ENCODE measurements at regions not wholly inside any gene's neighbourhood (a gene's known extent, or its start where the extent isn't known, plus 50 kb on each side); places are given as distances from the start of the nearest gene placed in this dataset.

DNA sequence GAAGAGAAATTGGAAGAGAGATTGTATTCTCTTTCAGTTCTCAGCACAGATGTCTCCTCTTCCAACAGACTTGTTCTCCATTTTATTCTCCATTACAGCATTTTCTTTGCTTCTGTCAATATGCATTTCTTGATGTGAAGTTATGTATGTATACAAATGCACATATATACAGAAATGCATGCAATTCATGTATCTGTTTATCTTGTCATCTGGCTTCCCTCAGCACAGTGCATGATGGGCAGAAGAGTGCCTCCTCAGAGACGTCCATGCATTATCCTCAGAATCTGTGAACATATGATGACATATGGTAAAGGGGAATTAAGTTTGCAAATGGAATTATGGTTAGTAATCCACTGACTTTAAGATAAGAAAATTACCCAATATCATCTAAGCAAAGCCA lies 106.7 kb upstream of the VWC2 start:
- H3K4me1 ChIP-seq (ENCODE audit: control insufficient read depth, insufficient read depth, low read length), result no peaks in the 10 kb centered on the region
- no peaks in the 10 kb centered on the region for H3K27me3 ChIP-seq (ENCODE audit: control insufficient read depth, insufficient read depth, low read length)
- H3K9me3 ChIP-seq (replicated peaks; ENCODE audit: control insufficient read depth, low read depth, low read length), result peaks cover 11% of the 10 kb centered on the region
- DNase-seq, result no peak
- WGBS (ENCODE audit: insufficient coverage), result no CpG with 5 or more reads among the region's 1 CpG
- no peaks in the 10 kb centered on the region for H3K36me3 ChIP-seq (ENCODE audit: control insufficient read depth, insufficient read depth, low read length)
- H3K4me3 ChIP-seq (ENCODE audit: low read length), result no peak overlapping the region
- no peak overlapping the region for H3K27ac ChIP-seq (ENCODE audit: low read length)

GRCh38 chr7:49669285-49669684 lies 104.2 kb upstream of the VWC2 start:
- Histone ChIP-seq H3K36me3 (ENCODE audit: control insufficient read depth, insufficient read depth, low read length) (no peaks in the 10 kb centered on the region), H3K4me1 (ENCODE audit: control insufficient read depth, insufficient read depth, low read length) (no peaks in the 10 kb centered on the region), H3K9me3 (replicated peaks; ENCODE audit: control insufficient read depth, low read depth, low read length) (peaks cover 11% of the 10 kb centered on the region), H3K27ac (ENCODE audit: low read length) (no peak overlapping the region), H3K4me3 (ENCODE audit: low read length) (no peak overlapping the region), H3K27me3 (ENCODE audit: control insufficient read depth, insufficient read depth, low read length) (no peaks in the 10 kb centered on the region)
- DNase-seq, result no peak
- 71% methylated on average over 1 of the region's 1 CpG for WGBS (ENCODE audit: insufficient coverage)

- peaks cover 11% of the 10 kb centered on the region for H3K9me3 ChIP-seq (replicated peaks; ENCODE audit: control insufficient read depth, low read depth, low read length)
- H3K27me3 ChIP-seq (ENCODE audit: control insufficient read depth, insufficient read depth, low read length), result no peaks in the 10 kb centered on the region
- no peaks in the 10 kb centered on the region for H3K36me3 ChIP-seq (ENCODE audit: control insufficient read depth, insufficient read depth, low read length)
- no peak for DNase-seq
- no peaks in the 10 kb centered on the region for H3K4me1 ChIP-seq (ENCODE audit: control insufficient read depth, insufficient read depth, low read length)
- H3K4me3 ChIP-seq (ENCODE audit: low read length), result no peak overlapping the region
- H3K27ac ChIP-seq (ENCODE audit: low read length), result no peak overlapping the region
- WGBS (ENCODE audit: insufficient coverage), result 87% methylated on average over 13 of the region's 16 CpGs
These were observed 103.7 kb upstream of the VWC2 start for GRCh38 chr7:49669692-49670260.

GRCh38 chr7:49670991-49671390 lies 102.4 kb upstream of the VWC2 start:
- Histone ChIP-seq H3K4me3 (ENCODE audit: low read length) (no peak overlapping the region), H3K27ac (ENCODE audit: low read length) (no peak overlapping the region), H3K36me3 (ENCODE audit: control insufficient read depth, insufficient read depth, low read length) (no peaks in the 10 kb centered on the region), H3K4me1 (ENCODE audit: control insufficient read depth, insufficient read depth, low read length) (no peaks in the 10 kb centered on the region), H3K27me3 (ENCODE audit: control insufficient read depth, insufficient read depth, low read length) (no peaks in the 10 kb centered on the region), H3K9me3 (replicated peaks; ENCODE audit: control insufficient read depth, low read depth, low read length) (peaks cover 11% of the 10 kb centered on the region)
- DNase-seq, result no peak
- WGBS (ENCODE audit: insufficient coverage), result 80% methylated on average over 1 of the region's 4 CpGs

GRCh38 chr7:49692516-49692915 lies 80.9 kb upstream of the VWC2 start:
- Histone ChIP-seq H3K27ac (ENCODE audit: low read length) (no peak overlapping the region), H3K4me3 (ENCODE audit: low read length) (no peak overlapping the region), H3K9me3 (replicated peaks; ENCODE audit: control insufficient read depth, low read depth, low read length) (no peaks in the 10 kb centered on the region), H3K36me3 (ENCODE audit: control insufficient read depth, insufficient read depth, low read length) (no peaks in the 10 kb centered on the region), H3K27me3 (ENCODE audit: control insufficient read depth, insufficient read depth, low read length) (no peaks in the 10 kb centered on the region), H3K4me1 (ENCODE audit: control insufficient read depth, insufficient read depth, low read length) (no peaks in the 10 kb centered on the region)
- DNase-seq, result no peak
- no CpG with 5 or more reads among the region's 2 CpGs for WGBS (ENCODE audit: insufficient coverage)

DNA sequence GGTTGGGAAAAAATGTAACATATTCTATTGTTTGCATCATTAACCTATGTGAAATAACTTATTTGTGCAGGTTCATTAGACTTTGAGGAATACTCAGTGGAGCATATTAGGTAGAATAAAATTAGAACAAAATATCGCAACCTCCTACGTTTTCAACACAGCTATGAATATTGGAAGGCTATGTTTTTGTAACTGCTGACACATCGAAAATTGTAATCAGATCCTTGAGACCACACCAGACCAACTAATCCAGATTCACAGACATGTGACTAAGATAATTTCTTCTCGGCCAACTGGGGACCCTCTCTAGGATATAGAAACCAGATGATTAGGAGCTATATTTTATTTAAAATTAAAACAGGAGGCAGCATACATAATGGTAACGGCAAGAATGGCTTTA lies 77.5 kb upstream of the VWC2 start:
- Histone ChIP-seq H3K27me3 (ENCODE audit: control insufficient read depth, insufficient read depth, low read length) (no peaks in the 10 kb centered on the region), H3K4me3 (ENCODE audit: low read length) (no peak overlapping the region), H3K27ac (ENCODE audit: low read length) (no peak overlapping the region), H3K9me3 (replicated peaks; ENCODE audit: control insufficient read depth, low read depth, low read length) (no peaks in the 10 kb centered on the region), H3K36me3 (ENCODE audit: control insufficient read depth, insufficient read depth, low read length) (no peaks in the 10 kb centered on the region), H3K4me1 (ENCODE audit: control insufficient read depth, insufficient read depth, low read length) (no peaks in the 10 kb centered on the region)
- DNase-seq, result no peak
- no CpG with 5 or more reads among the region's 5 CpGs for WGBS (ENCODE audit: insufficient coverage)

- no peak for DNase-seq
- Histone ChIP-seq H3K36me3 (ENCODE audit: control insufficient read depth, insufficient read depth, low read length) (no peaks in the 10 kb centered on the region), H3K27me3 (ENCODE audit: control insufficient read depth, insufficient read depth, low read length) (no peaks in the 10 kb centered on the region), H3K4me1 (ENCODE audit: control insufficient read depth, insufficient read depth, low read length) (no peaks in the 10 kb centered on the region), H3K9me3 (replicated peaks; ENCODE audit: control insufficient read depth, low read depth, low read length) (no peaks in the 10 kb centered on the region), H3K27ac (ENCODE audit: low read length) (no peak overlapping the region), H3K4me3 (ENCODE audit: low read length) (no peak overlapping the region)
- 89% methylated on average over 8 of the region's 13 CpGs for WGBS (ENCODE audit: insufficient coverage)
These were observed 72.6 kb upstream of the VWC2 start for GRCh38 chr7:49700841-49701240.

DNA sequence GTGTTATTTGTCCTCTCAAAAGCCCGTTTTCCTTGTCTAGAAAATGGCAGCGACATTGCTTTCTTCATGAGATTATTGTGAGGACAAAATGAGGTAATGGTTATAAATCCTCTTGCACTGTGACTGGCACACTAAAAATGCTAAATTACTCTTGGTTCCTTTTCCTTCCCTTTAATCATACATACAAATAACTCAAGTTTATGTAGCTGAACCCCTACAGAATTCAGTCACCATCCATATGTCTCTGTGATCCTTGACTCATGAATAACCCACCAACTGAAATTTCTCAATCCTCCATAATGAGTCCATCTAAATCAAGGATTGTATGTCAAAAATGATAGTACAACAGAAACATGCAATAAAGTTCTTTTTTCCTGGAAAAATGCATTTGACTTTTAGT lies 71.3 kb upstream of the VWC2 start:
- Histone ChIP-seq H3K4me3 (ENCODE audit: low read length) (no peak overlapping the region), H3K36me3 (ENCODE audit: control insufficient read depth, insufficient read depth, low read length) (no peaks in the 10 kb centered on the region), H3K4me1 (ENCODE audit: control insufficient read depth, insufficient read depth, low read length) (no peaks in the 10 kb centered on the region), H3K27me3 (ENCODE audit: control insufficient read depth, insufficient read depth, low read length) (no peaks in the 10 kb centered on the region), H3K27ac (ENCODE audit: low read length) (no peak overlapping the region), H3K9me3 (replicated peaks; ENCODE audit: control insufficient read depth, low read depth, low read length) (no peaks in the 10 kb centered on the region)
- DNase-seq, result no peak
- WGBS (ENCODE audit: insufficient coverage), result no CpG with 5 or more reads among the region's 2 CpGs

DNA sequence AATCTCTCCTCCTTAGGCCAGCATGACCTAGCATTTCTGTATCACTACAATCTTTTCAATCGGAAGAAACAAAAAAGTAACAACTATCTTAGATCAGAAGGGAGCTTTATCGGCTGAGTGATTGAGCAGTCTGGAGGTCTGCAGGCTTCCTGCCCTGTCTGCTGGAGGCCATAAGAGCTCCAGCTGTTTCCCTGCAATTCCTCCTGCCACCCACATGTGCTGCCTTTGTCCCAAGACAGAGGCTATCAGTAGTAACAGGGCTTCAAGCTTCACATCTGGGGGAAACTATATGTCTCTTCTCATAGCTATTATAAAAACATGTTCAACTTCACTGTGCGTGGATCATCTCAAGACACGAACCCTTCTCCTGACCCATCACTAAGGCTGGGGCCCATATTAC lies 70.1 kb upstream of the VWC2 start:
- no peaks in the 10 kb centered on the region for H3K36me3 ChIP-seq (ENCODE audit: control insufficient read depth, insufficient read depth, low read length)
- DNase-seq, result no peak
- H3K27me3 ChIP-seq (ENCODE audit: control insufficient read depth, insufficient read depth, low read length), result no peaks in the 10 kb centered on the region
- H3K9me3 ChIP-seq (replicated peaks; ENCODE audit: control insufficient read depth, low read depth, low read length), result no peaks in the 10 kb centered on the region
- no peaks in the 10 kb centered on the region for H3K4me1 ChIP-seq (ENCODE audit: control insufficient read depth, insufficient read depth, low read length)
- no peak overlapping the region for H3K4me3 ChIP-seq (ENCODE audit: low read length)
- no peak overlapping the region for H3K27ac ChIP-seq (ENCODE audit: low read length)
- 75% methylated on average over 2 of the region's 4 CpGs for WGBS (ENCODE audit: insufficient coverage)

- no peak for DNase-seq
- Histone ChIP-seq H3K9me3 (replicated peaks; ENCODE audit: control insufficient read depth, low read depth, low read length) (no peaks in the 10 kb centered on the region), H3K27ac (ENCODE audit: low read length) (no peak overlapping the region), H3K27me3 (ENCODE audit: control insufficient read depth, insufficient read depth, low read length) (no peaks in the 10 kb centered on the region), H3K4me3 (ENCODE audit: low read length) (no peak overlapping the region), H3K36me3 (ENCODE audit: control insufficient read depth, insufficient read depth, low read length) (no peaks in the 10 kb centered on the region), H3K4me1 (ENCODE audit: control insufficient read depth, insufficient read depth, low read length) (no peaks in the 10 kb centered on the region)
- WGBS (ENCODE audit: insufficient coverage), result no CpG with 5 or more reads among the region's 3 CpGs
These were observed 69.6 kb upstream of the VWC2 start for GRCh38 chr7:49703881-49704280.

- 50% methylated on average over 1 of the region's 5 CpGs for WGBS (ENCODE audit: insufficient coverage)
- Histone ChIP-seq H3K27ac (ENCODE audit: low read length) (no peak overlapping the region), H3K4me3 (ENCODE audit: low read length) (no peak overlapping the region), H3K27me3 (ENCODE audit: control insufficient read depth, insufficient read depth, low read length) (no peaks in the 10 kb centered on the region), H3K4me1 (ENCODE audit: control insufficient read depth, insufficient read depth, low read length) (no peaks in the 10 kb centered on the region), H3K36me3 (ENCODE audit: control insufficient read depth, insufficient read depth, low read length) (no peaks in the 10 kb centered on the region), H3K9me3 (replicated peaks; ENCODE audit: control insufficient read depth, low read depth, low read length) (no peaks in the 10 kb centered on the region)
- no peak for DNase-seq
These were observed 67.3 kb upstream of the VWC2 start for GRCh38 chr7:49706106-49706505.
